ENCODE measurements at regions not wholly inside any gene's neighbourhood (a gene's known extent, or its start where the extent isn't known, plus 50 kb on each side); places are given as distances from the start of the nearest gene placed in this dataset.

DNA sequence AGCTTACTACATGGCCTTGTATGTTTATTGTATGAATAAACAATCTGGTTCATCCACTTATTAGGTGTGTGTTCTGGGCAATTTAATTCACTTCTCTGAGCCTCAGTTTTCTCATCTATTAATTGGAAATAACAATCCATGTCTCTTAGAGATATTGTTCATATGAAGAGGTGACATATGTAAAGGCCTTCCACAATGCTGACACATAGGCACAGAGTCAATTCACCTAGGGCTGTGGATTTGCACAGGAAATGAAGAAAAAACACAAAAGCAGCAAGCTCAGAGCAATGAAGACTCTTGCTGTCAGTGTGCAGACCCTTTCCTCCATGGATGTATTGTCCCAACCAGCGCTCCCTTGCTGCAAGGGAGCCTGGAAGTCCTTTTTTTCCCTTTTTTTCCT, 195.2 kb upstream of the CAMK1G start:
- Histone ChIP-seq H3K36me3 (ENCODE audit: insufficient read depth, low read length) (no peaks in the 10 kb centered on the region), H3K4me2 (ENCODE audit: low read length) (peak overlapping the region; percentile 37), H3K4me3 (ENCODE audit: low read length) (no peak overlapping the region), H3K9ac (ENCODE audit: low read depth, low read length) (peak overlapping the region; percentile 0), H3K27me3 (ENCODE audit: control insufficient read depth, insufficient read depth, low read length) (no peaks in the 10 kb centered on the region), H3K4me1 (ENCODE audit: control insufficient read depth, insufficient read depth, low read length) (peaks cover 29% of the 10 kb centered on the region), H3K9me3 (replicated peaks; ENCODE audit: low read length) (no peaks in the 10 kb centered on the region)

DNA sequence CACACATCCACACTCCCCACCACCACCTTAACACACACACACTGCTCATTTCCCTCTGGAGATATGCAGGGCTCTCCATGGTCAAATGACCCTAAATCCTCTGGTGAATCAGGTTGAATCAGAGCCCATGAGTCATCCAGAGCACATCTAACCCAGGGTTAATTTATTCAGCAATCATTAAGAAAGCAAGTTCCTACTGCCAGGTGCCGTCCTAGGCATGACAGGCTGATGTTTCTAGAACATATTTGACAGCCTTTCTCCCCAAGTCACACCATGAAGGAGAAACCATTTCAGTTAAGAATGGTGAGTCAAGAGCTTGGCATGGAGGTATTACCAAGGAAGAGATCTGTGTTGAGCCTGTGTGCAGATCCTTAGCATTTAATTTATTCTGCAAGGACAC, 194.3 kb upstream of the CAMK1G start:
- Histone ChIP-seq H3K36me3 (ENCODE audit: insufficient read depth, low read length) (no peaks in the 10 kb centered on the region), H3K4me2 (ENCODE audit: low read length) (peak overlapping the region; percentile 27), H3K4me1 (ENCODE audit: control insufficient read depth, insufficient read depth, low read length) (peaks cover 29% of the 10 kb centered on the region), H3K9ac (ENCODE audit: low read depth, low read length) (no peak overlapping the region), H3K4me3 (ENCODE audit: low read length) (no peak overlapping the region), H3K9me3 (replicated peaks; ENCODE audit: low read length) (no peaks in the 10 kb centered on the region), H3K27me3 (ENCODE audit: control insufficient read depth, insufficient read depth, low read length) (no peaks in the 10 kb centered on the region)

DNA sequence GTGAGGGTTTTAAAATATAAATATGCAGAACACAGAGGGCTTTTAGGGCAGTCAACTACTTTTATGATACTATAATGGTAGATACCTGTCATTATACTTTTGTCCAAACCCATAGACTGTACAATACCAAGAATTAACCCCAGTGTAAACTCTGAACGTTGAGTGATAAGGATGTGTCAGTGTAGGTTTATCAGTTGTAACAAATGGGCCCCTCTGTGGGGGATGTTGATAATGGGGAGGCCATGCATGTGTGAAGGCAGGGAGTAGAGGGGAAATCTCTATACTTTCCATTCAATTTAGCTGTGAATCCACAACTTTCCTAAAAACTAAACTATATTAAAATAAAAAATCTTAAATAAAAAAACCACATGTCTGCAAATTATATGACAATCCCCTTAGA, 193.5 kb upstream of the CAMK1G start:
- Histone ChIP-seq H3K27me3 (ENCODE audit: control insufficient read depth, insufficient read depth, low read length) (no peaks in the 10 kb centered on the region), H3K4me3 (ENCODE audit: low read length) (no peak overlapping the region), H3K4me2 (ENCODE audit: low read length) (no peak overlapping the region), H3K36me3 (ENCODE audit: insufficient read depth, low read length) (no peaks in the 10 kb centered on the region), H3K9ac (ENCODE audit: low read depth, low read length) (no peak overlapping the region), H3K9me3 (replicated peaks; ENCODE audit: low read length) (no peaks in the 10 kb centered on the region), H3K4me1 (ENCODE audit: control insufficient read depth, insufficient read depth, low read length) (peaks cover 29% of the 10 kb centered on the region)

DNA sequence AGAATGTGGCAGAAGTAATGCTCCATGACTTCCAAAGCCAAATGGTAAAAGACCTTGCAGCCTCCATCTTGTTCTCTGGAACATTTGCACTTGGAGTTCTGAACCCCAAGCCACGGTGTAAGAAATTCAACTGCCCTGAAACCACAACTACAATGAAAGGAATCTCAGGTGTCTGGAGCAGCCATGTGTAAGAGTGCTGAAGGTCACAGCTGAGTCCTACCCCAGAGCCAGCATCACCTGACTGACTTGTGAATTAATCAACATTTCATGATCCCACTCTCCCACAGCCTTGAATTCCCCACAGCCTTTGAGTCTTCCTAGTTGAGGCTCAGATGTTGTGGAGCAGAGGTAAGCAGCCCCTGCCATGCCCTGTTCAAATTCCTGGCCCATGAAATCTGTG, 192.8 kb upstream of the CAMK1G start:
- no peak overlapping the region for H3K4me3 ChIP-seq (ENCODE audit: low read length)
- no peak overlapping the region for H3K4me2 ChIP-seq (ENCODE audit: low read length)
- H3K4me1 ChIP-seq (ENCODE audit: control insufficient read depth, insufficient read depth, low read length): peaks cover 35% of the 10 kb centered on the region
- H3K9me3 ChIP-seq (replicated peaks; ENCODE audit: low read length): no peaks in the 10 kb centered on the region
- no peaks in the 10 kb centered on the region for H3K36me3 ChIP-seq (ENCODE audit: insufficient read depth, low read length)
- no peaks in the 10 kb centered on the region for H3K27me3 ChIP-seq (ENCODE audit: control insufficient read depth, insufficient read depth, low read length)
- H3K9ac ChIP-seq (ENCODE audit: low read depth, low read length): no peak overlapping the region

DNA sequence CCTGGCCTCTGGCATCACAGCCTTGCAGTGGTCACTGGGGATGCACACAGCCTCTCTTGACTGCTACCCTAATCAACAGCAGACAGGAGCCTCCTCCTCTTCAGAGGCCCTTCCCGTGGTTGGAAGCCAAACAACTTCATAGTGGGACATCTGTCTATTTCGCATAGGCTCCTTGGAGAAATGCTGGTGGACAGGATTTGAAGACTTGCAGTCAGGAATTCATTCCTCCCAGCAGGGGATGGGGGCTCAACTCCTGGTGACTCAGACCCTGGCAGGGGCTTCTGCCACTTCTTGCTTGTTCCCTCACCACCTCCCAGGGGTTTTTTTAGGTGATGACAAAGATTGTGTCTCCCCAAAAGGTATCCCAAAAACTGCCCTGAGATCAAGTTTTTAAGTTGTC, 191.7 kb upstream of the CAMK1G start:
- Histone ChIP-seq H3K4me2 (ENCODE audit: low read length) (no peak overlapping the region), H3K9me3 (replicated peaks; ENCODE audit: low read length) (no peaks in the 10 kb centered on the region), H3K4me3 (ENCODE audit: low read length) (no peak overlapping the region), H3K36me3 (ENCODE audit: insufficient read depth, low read length) (no peaks in the 10 kb centered on the region), H3K4me1 (ENCODE audit: control insufficient read depth, insufficient read depth, low read length) (peaks cover 35% of the 10 kb centered on the region), H3K9ac (ENCODE audit: low read depth, low read length) (no peak overlapping the region), H3K27me3 (ENCODE audit: control insufficient read depth, insufficient read depth, low read length) (no peaks in the 10 kb centered on the region)

DNA sequence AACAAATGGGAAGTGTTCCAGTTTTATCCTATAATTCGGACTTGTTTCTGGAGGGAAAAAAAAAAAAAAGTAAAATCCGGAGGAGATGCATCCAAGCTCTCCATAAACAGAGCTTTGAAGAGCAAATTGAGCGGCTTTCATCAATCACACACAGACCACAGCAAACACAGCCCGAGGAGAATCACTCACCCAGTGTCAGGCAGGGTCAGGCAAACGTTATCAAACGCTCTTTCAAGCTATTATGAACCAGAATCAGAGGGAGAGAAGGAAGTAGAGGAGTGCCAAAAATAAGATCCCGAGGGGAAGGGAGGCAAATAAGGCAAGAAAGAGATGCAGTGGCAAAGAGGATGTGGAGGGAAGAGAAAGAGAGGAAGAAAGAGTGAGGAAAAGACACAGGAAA, 188.3 kb upstream of the CAMK1G start:
- Histone ChIP-seq H3K4me2 (ENCODE audit: low read length) (no peak overlapping the region), H3K9ac (ENCODE audit: low read depth, low read length) (no peak overlapping the region), H3K9me3 (replicated peaks; ENCODE audit: low read length) (no peaks in the 10 kb centered on the region), H3K4me3 (ENCODE audit: low read length) (no peak overlapping the region), H3K27me3 (ENCODE audit: control insufficient read depth, insufficient read depth, low read length) (no peaks in the 10 kb centered on the region), H3K4me1 (ENCODE audit: control insufficient read depth, insufficient read depth, low read length) (peaks cover 30% of the 10 kb centered on the region), H3K36me3 (ENCODE audit: insufficient read depth, low read length) (no peaks in the 10 kb centered on the region)

DNA sequence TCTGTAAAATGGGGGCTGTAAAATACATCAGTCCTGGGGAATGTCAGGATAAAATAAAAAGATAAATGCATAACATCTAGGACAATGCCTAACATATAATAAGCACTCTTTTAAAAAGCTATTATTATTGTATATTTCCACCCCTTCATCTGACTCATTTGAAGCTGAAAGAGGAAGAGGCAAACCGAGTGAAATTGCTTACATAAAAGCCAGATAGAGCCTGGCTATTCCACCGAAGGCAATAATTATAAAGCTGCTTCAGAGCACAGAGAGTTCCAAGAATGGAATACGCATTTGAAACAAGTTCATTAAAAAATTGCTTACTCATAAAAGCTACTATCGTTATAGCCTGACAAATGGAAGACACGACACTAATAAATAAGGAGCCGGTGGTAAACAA, 186.1 kb upstream of the CAMK1G start:
- Histone ChIP-seq H3K27me3 (ENCODE audit: control insufficient read depth, insufficient read depth, low read length) (no peaks in the 10 kb centered on the region), H3K4me3 (ENCODE audit: low read length) (no peak overlapping the region), H3K4me2 (ENCODE audit: low read length) (no peak overlapping the region), H3K36me3 (ENCODE audit: insufficient read depth, low read length) (no peaks in the 10 kb centered on the region), H3K9me3 (replicated peaks; ENCODE audit: low read length) (no peaks in the 10 kb centered on the region), H3K9ac (ENCODE audit: low read depth, low read length) (no peak overlapping the region), H3K4me1 (ENCODE audit: control insufficient read depth, insufficient read depth, low read length) (peaks cover 30% of the 10 kb centered on the region)

DNA sequence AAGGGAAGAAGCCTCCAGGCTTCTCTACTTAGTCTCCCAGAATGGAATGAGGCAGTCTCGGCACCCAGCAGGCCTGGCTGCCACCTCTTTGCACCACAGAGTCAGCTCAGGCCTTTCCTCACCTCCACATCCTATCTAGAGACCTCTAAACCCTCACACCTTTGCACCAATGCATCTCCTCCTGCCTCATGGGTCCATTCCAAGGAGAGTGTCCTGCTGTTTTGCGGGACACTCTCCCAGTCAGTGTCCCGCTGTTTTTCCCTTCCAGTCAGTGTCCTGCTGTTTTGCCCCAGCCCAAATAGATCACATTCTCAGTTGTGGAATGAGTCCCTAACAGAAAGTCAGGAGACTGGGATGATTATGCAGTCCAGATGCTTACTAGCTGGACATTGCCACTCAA, 185.6 kb upstream of the CAMK1G start:
- no peak overlapping the region for H3K9ac ChIP-seq (ENCODE audit: low read depth, low read length)
- no peak overlapping the region for H3K4me2 ChIP-seq (ENCODE audit: low read length)
- no peaks in the 10 kb centered on the region for H3K9me3 ChIP-seq (replicated peaks; ENCODE audit: low read length)
- no peak overlapping the region for H3K4me3 ChIP-seq (ENCODE audit: low read length)
- H3K36me3 ChIP-seq (ENCODE audit: insufficient read depth, low read length): no peaks in the 10 kb centered on the region
- no peaks in the 10 kb centered on the region for H3K27me3 ChIP-seq (ENCODE audit: control insufficient read depth, insufficient read depth, low read length)
- H3K4me1 ChIP-seq (ENCODE audit: control insufficient read depth, insufficient read depth, low read length): peaks cover 30% of the 10 kb centered on the region

DNA sequence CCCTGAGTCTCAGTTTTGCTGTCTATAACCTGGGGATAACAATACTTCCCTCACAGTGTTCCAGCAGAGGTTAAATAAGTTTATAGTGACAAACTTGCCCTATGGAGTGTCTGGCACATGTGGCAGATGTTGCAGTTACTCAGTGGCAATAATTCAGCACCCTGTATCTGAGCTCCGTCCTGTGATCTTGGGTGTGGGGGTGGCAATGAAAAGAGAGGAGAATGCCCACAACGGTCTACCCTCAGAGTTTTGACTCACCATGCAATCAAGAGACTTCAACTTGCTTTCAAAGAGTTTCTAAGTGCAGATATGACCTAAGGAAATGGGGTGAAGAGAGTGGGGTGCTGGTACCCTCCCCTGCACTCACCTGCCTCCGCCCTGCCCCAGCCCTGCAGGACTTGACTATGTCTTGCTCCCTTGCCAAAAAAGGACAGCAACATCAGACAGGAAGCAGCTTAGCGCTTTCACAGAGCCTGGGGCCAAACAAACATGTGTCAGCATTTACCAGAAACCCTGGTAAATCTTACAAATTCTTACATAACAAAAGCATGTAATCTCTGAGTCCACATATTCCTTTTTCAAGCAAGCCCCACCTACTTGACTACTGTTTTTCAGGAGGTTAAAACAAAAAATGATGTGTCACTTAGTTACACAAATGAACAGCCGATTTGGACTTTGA, 185.1 kb upstream of the CAMK1G start:
- Histone ChIP-seq H3K4me3 (ENCODE audit: low read length) (no peak overlapping the region), H3K27me3 (ENCODE audit: control insufficient read depth, insufficient read depth, low read length) (no peaks in the 10 kb centered on the region), H3K4me1 (ENCODE audit: control insufficient read depth, insufficient read depth, low read length) (peaks cover 30% of the 10 kb centered on the region), H3K9me3 (replicated peaks; ENCODE audit: low read length) (no peaks in the 10 kb centered on the region), H3K36me3 (ENCODE audit: insufficient read depth, low read length) (no peaks in the 10 kb centered on the region), H3K9ac (ENCODE audit: low read depth, low read length) (no peak overlapping the region), H3K4me2 (ENCODE audit: low read length) (peak overlapping the region; percentile 26)

DNA sequence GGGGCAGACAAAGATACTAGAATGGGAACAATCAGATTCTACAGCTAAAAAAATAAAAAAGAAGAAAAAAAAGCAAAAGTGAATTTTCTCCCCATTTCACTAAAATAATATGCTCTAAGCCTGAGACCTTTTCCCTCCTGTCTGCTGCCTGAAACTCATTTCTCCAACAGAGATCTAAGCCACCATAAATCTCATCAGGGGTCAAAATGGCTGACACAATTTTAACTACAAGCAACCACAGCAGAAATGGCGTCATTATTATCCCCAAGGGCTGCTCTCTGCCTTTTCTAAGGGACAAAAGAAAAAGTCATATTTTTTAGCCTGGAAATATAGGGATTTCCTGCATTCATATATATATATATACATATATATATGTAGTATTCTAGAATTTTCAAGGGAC, 183.7 kb upstream of the CAMK1G start:
- Histone ChIP-seq H3K4me2 (ENCODE audit: low read length) (no peak overlapping the region), H3K9ac (ENCODE audit: low read depth, low read length) (no peak overlapping the region), H3K27me3 (ENCODE audit: control insufficient read depth, insufficient read depth, low read length) (no peaks in the 10 kb centered on the region), H3K36me3 (ENCODE audit: insufficient read depth, low read length) (no peaks in the 10 kb centered on the region), H3K4me1 (ENCODE audit: control insufficient read depth, insufficient read depth, low read length) (peaks cover 40% of the 10 kb centered on the region), H3K9me3 (replicated peaks; ENCODE audit: low read length) (no peaks in the 10 kb centered on the region), H3K4me3 (ENCODE audit: low read length) (no peak overlapping the region)

DNA sequence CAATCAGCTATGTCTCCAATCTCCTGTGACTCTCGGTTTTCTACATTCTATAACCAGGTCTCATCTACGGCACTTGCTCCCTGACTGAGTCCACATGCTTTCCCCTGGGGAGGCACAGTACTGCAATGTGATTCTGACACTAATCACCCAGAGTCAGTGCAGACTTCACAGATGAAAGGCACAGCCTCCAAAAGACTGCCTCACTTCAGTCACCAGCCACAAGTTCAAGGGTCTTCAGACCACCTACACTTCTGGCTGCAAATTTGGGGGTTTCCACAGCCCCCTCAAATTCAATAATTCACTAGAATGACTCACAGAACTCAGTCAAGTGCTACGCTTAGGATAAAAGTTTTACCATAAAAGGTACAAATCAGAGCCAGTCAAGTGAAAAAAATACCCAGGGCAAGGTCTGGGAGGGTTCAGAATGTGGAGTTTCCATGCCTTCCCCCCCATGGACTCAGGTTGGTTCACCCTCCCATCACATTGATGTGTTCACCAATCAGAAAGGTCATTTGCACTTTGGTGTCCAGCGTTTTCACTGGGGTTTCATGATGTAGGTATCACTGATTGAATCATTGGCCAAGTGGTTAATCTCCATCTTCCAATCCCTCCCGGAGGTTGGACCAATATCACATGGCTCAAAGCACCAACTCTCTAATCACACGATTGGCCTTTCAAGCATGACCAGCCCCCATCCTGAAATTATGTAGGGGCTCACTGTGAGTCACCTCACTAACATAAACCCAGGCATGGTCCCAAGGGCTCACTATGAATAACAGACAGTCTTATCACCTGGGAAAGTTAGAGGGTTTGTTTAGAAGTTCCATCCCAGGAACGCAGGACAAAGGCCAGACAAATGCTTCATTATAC, 182.9 kb upstream of the CAMK1G start:
- no peaks in the 10 kb centered on the region for H3K9me3 ChIP-seq (replicated peaks; ENCODE audit: low read length)
- H3K36me3 ChIP-seq (ENCODE audit: insufficient read depth, low read length): no peaks in the 10 kb centered on the region
- no peaks in the 10 kb centered on the region for H3K27me3 ChIP-seq (ENCODE audit: control insufficient read depth, insufficient read depth, low read length)
- H3K4me2 ChIP-seq (ENCODE audit: low read length): no peak overlapping the region
- peaks cover 42% of the 10 kb centered on the region for H3K4me1 ChIP-seq (ENCODE audit: control insufficient read depth, insufficient read depth, low read length)
- H3K9ac ChIP-seq (ENCODE audit: low read depth, low read length): no peak overlapping the region
- no peak overlapping the region for H3K4me3 ChIP-seq (ENCODE audit: low read length)

DNA sequence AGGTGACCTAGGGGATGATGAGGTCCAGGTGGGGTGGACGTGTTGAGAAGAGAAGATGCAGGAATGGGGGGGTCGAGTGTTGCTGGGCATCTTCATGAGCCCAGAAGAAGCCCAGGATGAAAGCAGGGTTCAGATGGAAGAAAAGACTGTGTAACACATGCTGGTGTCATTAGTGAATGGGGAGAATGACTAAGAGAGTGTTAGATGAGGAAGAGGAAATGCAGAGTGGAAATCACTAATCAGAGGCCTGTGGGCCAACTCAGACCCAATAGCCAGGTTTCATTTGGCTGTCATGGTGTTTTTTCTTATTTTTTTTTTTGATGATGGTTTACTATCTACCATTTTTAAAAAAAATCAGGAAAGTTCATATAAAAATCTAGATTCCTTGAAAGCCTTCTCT, 180.8 kb upstream of the CAMK1G start:
- Histone ChIP-seq H3K9ac (ENCODE audit: low read depth, low read length) (no peak overlapping the region), H3K4me2 (ENCODE audit: low read length) (no peak overlapping the region)

More for the DNA sequence above, 180.8 kb upstream of the CAMK1G start:
- Histone ChIP-seq H3K36me3 (ENCODE audit: insufficient read depth, low read length) (no peaks in the 10 kb centered on the region), H3K9me3 (replicated peaks; ENCODE audit: low read length) (no peaks in the 10 kb centered on the region), H3K4me3 (ENCODE audit: low read length) (no peak overlapping the region), H3K4me1 (ENCODE audit: control insufficient read depth, insufficient read depth, low read length) (peaks cover 46% of the 10 kb centered on the region), H3K27me3 (ENCODE audit: control insufficient read depth, insufficient read depth, low read length) (no peaks in the 10 kb centered on the region)
